Hepatocyte (in vitro differentiated cells): ENCODE measurements at regions not wholly inside any gene's neighbourhood (a gene's known extent, or its start where the extent isn't known, plus 50 kb on each side); places are given as distances from the start of the nearest gene placed in this dataset.
A peak's percentile ranks its signal among the peaks of the same experiment; 100 is the strongest.

Experiments
- EZH2 ChIP-seq: fragments of 200-600 bp; sonication (generic); IDR thresholded peaks from 2 replicates; pipeline ENCODE4 v1.6.1; 2016; ENCODE audit warnings: antibody characterized with exemption, mild to moderate bottlenecking, borderline replicate concordance
- TF ChIP-seq, protein P1 (sequence below): fragments of 200-600 bp; sonication (generic); IDR thresholded peaks from 2 replicates; pipeline ENCODE4 v1.5.1; 2016; ENCODE audit warnings: antibody characterized with exemption, mild to moderate bottlenecking; ENCODE audit not compliant: poor library complexity

DNA sequence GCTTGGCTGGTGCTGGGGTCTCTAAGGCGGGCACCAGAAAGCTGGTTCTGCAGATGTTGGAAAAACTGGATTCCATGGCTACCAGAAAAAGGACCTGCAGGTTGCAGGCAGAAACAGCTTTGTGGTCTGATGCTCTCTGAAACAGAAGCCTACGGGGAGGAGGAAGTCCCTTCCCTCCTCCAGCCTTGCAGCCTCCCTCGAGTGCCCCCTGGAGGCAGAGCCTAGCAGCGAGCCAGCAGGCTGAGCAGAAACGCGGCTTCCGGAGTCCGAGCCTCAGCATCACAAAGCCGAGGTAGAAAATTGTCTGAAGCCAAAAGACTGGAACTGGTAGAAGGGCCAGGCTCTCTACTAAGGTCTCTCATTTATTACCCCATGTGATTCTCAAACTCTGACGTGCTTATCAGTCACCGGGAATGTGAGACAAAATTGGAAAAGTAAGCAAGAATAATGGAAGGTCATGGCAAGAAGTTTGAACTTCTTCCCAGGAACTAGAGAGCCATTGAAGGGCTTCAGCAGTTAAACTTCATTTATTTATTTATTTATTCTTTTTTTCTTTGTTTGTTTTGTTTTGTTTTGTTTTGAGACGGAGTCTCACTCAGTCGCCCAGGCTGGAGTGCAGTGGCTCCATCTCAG is 82.2 kb upstream of the CPSF6 start:
- TF ChIP-seq, protein P1, sequence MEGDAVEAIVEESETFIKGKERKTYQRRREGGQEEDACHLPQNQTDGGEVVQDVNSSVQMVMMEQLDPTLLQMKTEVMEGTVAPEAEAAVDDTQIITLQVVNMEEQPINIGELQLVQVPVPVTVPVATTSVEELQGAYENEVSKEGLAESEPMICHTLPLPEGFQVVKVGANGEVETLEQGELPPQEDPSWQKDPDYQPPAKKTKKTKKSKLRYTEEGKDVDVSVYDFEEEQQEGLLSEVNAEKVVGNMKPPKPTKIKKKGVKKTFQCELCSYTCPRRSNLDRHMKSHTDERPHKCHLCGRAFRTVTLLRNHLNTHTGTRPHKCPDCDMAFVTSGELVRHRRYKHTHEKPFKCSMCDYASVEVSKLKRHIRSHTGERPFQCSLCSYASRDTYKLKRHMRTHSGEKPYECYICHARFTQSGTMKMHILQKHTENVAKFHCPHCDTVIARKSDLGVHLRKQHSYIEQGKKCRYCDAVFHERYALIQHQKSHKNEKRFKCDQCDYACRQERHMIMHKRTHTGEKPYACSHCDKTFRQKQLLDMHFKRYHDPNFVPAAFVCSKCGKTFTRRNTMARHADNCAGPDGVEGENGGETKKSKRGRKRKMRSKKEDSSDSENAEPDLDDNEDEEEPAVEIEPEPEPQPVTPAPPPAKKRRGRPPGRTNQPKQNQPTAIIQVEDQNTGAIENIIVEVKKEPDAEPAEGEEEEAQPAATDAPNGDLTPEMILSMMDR = peak; percentile 88
- TF ChIP-seq EZH2 = no peak
